GM12878 (cell line): ENCODE measurements at regions not wholly inside any gene's neighbourhood (a gene's known extent, or its start where the extent isn't known, plus 50 kb on each side); places are given as distances from the start of the nearest gene placed in this dataset.

Source experiments
- ATAC-seq: fragments of 200-7000 bp; cut with Tn5 transposase; 3 replicates; pipeline ENCODE4 v1.9.1; 2020; ENCODE audit warnings: mild to moderate bottlenecking, moderate library complexity
- BruUV-seq: library from RNA; stranded (reverse); fragments of 400-500 nt; replicated peaks from 2 replicates; lab custom pipeline; 2021; lab: Mats Ljungman, UMichigan
- CTCF ChIA-PET: fragments of 300-600 bp; sonication (Branson Sonifier 250); formaldehyde crosslinking; extraction: SDS; loops from one replicate; lab custom pipeline; 2021; ENCODE audit warnings: inconsistent platforms; lab: Yijun Ruan, JAX
- POLR2A ChIA-PET: fragments of 350-600 bp; formaldehyde crosslinking; extraction: SDS; loops from one replicate; lab custom pipeline; 2021; ENCODE audit warnings: inconsistent platforms; lab: Charles Lee
- RAD21 ChIA-PET: fragments of 300-600 bp; sonication (Branson Sonifier 250); formaldehyde crosslinking; loops from one replicate; lab custom pipeline; 2023; ENCODE audit warnings: antibody characterized with exemption; ENCODE audit not compliant: unreplicated experiment; lab: Charles Lee
- SMC1A ChIA-PET: fragments of 300-600 bp; sonication (Branson Sonifier 250); formaldehyde crosslinking; loops from one replicate; lab custom pipeline; 2023; ENCODE audit not compliant: unreplicated experiment, uncharacterized antibody; lab: Charles Lee
- DNase-seq: peaks from one replicate; pipeline ENCODE4 v3.0.0-alpha.2; 2011; ENCODE audit warnings: low read depth, low spot score
- FAIRE-seq: peaks from 3 replicates; lab custom pipeline; 2011; peaks lifted over from hg19 to GRCh38; lab: Jason Lieb, UNC
- H2AFZ ChIP-seq: 2 replicates; pipeline ENCODE4 v1.6.0; 2011; ENCODE audit warnings: low read depth, low read length, control low read depth; ENCODE audit not compliant: control insufficient read depth
- H3K27ac ChIP-seq: 2 replicates; pipeline ENCODE4 v1.5.1; 2011; ENCODE audit warnings: control low read depth; ENCODE audit not compliant: control insufficient read depth, insufficient read depth
- H3K27me3 ChIP-seq, 2 experiments: replicated peaks in 1 of 2; 2 replicates each; pipeline versions ENCODE4 v1.6.0 to v1.6.1; 2011; ENCODE audit warnings: low read length in 1 of 2; ENCODE audit not compliant: control insufficient read depth in 2 of 2, insufficient read depth in 2 of 2
- H3K36me3 ChIP-seq, 2 experiments: 2 replicates each; pipeline ENCODE4 v1.5.1; 2011; ENCODE audit warnings: low read length in 1 of 2; ENCODE audit not compliant: control insufficient read depth in 2 of 2, insufficient read depth in 2 of 2
- H3K4me1 ChIP-seq: 2 replicates; pipeline ENCODE4 v1.6.1; 2011; ENCODE audit warnings: mild to moderate bottlenecking, low read length, moderate library complexity, mixed read lengths; ENCODE audit not compliant: control insufficient read depth, insufficient read depth
- H3K4me2 ChIP-seq: 2 replicates; pipeline ENCODE4 v1.6.0; 2011; ENCODE audit warnings: control low read depth; ENCODE audit not compliant: control insufficient read depth, insufficient read depth
- H3K4me3 ChIP-seq: fragments of 200-600 bp; sonication (generic); 2 replicates; pipeline ENCODE4 v1.5.1; 2016
- H3K79me2 ChIP-seq: 2 replicates; pipeline ENCODE4 v1.6.0; 2011; ENCODE audit warnings: low read length; ENCODE audit not compliant: control insufficient read depth, insufficient read depth
- H3K9ac ChIP-seq: 2 replicates; pipeline ENCODE4 v1.8.0; 2011; ENCODE audit warnings: low read length, control low read depth, mixed read lengths; ENCODE audit not compliant: control insufficient read depth, insufficient read depth
- H3K9me3 ChIP-seq: replicated peaks from 3 replicates; pipeline ENCODE4 v1.5.1; 2011; ENCODE audit warnings: mild to moderate bottlenecking, low read length; ENCODE audit not compliant: control insufficient read depth, insufficient read depth
- H4K20me1 ChIP-seq: 2 replicates; pipeline ENCODE4 v1.6.0; 2011; ENCODE audit not compliant: control insufficient read depth, insufficient read depth
- CBFB ChIP-seq: IDR thresholded peaks from 2 replicates; pipeline ENCODE4 v1.6.1; 2016; ENCODE audit warnings: antibody characterized with exemption, low read depth
- CHD4 ChIP-seq: fragments of 200-600 bp; sonication (generic); IDR thresholded peaks from 2 replicates; pipeline ENCODE4 v1.6.1; 2016; ENCODE audit warnings: mild to moderate bottlenecking
- RUNX3 ChIP-seq: IDR thresholded peaks from 2 replicates; pipeline ENCODE4 v1.6.1; 2012; ENCODE audit warnings: low read length, inconsistent platforms
- SMAD5 ChIP-seq: IDR thresholded peaks from 2 replicates; pipeline ENCODE4 v1.6.1; 2016; ENCODE audit warnings: antibody characterized with exemption, low read depth
- TCF12 ChIP-seq: IDR thresholded peaks from 2 replicates; pipeline ENCODE4 v1.6.1; 2011; ENCODE audit warnings: low read depth, mild to moderate bottlenecking, low read length
- WGBS: methylation state at CpG from one replicate; pipeline ENCODE4 v1.1.6; 2016; ENCODE audit warnings: low lambda C conversion rate; ENCODE audit not compliant: insufficient replicate concordance, insufficient coverage; ENCODE audit errors: missing lambda C conversion rate; 5-methylcytosine and 5-hydroxymethylcytosine counted together
- in situ Hi-C: fragments of 300-500 bp; cut with MboI; formaldehyde crosslinking; loops from 9 replicates; pipeline ENCODE4 v1.14.3; 2018; ENCODE audit warnings: mixed read lengths
- intact Hi-C: fragments of 100-400 bp; cut with micrococcal nuclease; formaldehyde crosslinking; loops from one replicate; pipeline ENCODE4 v1.14.2; 2022; ENCODE audit not compliant: unreplicated experiment
- TF ChIP-seq, protein P1 (sequence below): fragments of 450-650 bp; IDR thresholded peaks from 2 replicates; pipeline ENCODE4 v1.6.1; 2016; ENCODE audit warnings: mild to moderate bottlenecking
- TF ChIP-seq, protein P2 (sequence below): fragments of 450-650 bp; formaldehyde crosslinking; IDR thresholded peaks from 2 replicates; pipeline ENCODE4 v1.4.0; 2020; ENCODE audit warnings: mild to moderate bottlenecking, moderate library complexity

DNA sequence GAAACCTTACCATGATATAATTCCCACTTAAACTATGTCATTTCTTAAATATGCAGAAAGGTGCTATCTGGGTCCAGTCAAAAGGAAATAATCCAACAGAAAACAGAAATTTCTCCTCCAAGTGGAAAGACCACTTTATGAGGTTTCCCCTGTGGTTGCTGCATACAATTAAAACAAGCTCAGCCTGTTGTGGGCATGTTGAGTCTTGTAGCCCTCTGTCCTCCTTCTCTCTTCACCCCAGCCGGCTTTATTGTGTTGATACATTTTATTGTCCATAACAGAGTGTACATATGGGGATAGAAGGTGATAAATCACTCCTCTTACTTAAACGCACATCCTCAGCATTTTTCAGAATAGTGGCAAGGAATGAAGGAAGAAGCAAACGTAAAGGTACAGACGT is 126.0 kb upstream of the MTNR1B start:
- BruUV-seq = no TSS peak
- Histone ChIP-seq H3K36me3 (no peaks in the 10 kb centered on the region), H3K9me3 (no peaks in the 10 kb centered on the region), H3K4me3 (no peak overlapping the region), H3K4me1 (no peaks in the 10 kb centered on the region), H3K79me2 (no peaks in the 10 kb centered on the region), H3K27ac (no peak overlapping the region), H3K4me2 (no peak overlapping the region), H3K27me3 (no peaks in the 10 kb centered on the region), H4K20me1 (no peaks in the 10 kb centered on the region), H3K9ac (no peak overlapping the region), H2AFZ (no peak overlapping the region)
- DNase-seq = no peak
- 21% methylated on average over 4 of the region's 4 CpGs for WGBS
- RAD21 ChIA-PET = no interaction called here
- intact Hi-C loops = no loop called here
- ATAC-seq = no peak
- SMC1A ChIA-PET = no interaction called here
- in situ Hi-C loops = no loop called here
- no peak for TF ChIP-seq CBFB
- TF ChIP-seq, protein P1, sequence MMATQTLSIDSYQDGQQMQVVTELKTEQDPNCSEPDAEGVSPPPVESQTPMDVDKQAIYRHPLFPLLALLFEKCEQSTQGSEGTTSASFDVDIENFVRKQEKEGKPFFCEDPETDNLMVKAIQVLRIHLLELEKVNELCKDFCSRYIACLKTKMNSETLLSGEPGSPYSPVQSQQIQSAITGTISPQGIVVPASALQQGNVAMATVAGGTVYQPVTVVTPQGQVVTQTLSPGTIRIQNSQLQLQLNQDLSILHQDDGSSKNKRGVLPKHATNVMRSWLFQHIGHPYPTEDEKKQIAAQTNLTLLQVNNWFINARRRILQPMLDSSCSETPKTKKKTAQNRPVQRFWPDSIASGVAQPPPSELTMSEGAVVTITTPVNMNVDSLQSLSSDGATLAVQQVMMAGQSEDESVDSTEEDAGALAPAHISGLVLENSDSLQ = no peak
- no peak for TF ChIP-seq TCF12
- TF ChIP-seq RUNX3 = no peak
- no peak for TF ChIP-seq CHD4
- no peak for TF ChIP-seq SMAD5
- TF ChIP-seq, protein P2, sequence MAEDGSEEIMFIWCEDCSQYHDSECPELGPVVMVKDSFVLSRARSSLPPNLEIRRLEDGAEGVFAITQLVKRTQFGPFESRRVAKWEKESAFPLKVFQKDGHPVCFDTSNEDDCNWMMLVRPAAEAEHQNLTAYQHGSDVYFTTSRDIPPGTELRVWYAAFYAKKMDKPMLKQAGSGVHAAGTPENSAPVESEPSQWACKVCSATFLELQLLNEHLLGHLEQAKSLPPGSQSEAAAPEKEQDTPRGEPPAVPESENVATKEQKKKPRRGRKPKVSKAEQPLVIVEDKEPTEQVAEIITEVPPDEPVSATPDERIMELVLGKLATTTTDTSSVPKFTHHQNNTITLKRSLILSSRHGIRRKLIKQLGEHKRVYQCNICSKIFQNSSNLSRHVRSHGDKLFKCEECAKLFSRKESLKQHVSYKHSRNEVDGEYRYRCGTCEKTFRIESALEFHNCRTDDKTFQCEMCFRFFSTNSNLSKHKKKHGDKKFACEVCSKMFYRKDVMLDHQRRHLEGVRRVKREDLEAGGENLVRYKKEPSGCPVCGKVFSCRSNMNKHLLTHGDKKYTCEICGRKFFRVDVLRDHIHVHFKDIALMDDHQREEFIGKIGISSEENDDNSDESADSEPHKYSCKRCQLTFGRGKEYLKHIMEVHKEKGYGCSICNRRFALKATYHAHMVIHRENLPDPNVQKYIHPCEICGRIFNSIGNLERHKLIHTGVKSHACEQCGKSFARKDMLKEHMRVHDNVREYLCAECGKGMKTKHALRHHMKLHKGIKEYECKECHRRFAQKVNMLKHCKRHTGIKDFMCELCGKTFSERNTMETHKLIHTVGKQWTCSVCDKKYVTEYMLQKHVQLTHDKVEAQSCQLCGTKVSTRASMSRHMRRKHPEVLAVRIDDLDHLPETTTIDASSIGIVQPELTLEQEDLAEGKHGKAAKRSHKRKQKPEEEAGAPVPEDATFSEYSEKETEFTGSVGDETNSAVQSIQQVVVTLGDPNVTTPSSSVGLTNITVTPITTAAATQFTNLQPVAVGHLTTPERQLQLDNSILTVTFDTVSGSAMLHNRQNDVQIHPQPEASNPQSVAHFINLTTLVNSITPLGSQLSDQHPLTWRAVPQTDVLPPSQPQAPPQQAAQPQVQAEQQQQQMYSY (CRISPR knock-in tag) = no peak
- CTCF ChIA-PET = interaction anchor here (0.6 kb wide), 1 partner anchor 212 kb away, joined by 3 read pairs; no protein-coding TSS in a partner anchor
- FAIRE-seq = no peak
- POLR2A ChIA-PET = no interaction called here
